EL (cell line): ENCODE measurements at regions not wholly inside any gene's neighbourhood (a gene's known extent, or its start where the extent isn't known, plus 50 kb on each side); places are given as distances from the start of the nearest gene placed in this dataset.

Source experiments
- DNase-seq: peaks from one replicate; pipeline ENCODE4 v3.0.0-alpha.2; 2016

DNA sequence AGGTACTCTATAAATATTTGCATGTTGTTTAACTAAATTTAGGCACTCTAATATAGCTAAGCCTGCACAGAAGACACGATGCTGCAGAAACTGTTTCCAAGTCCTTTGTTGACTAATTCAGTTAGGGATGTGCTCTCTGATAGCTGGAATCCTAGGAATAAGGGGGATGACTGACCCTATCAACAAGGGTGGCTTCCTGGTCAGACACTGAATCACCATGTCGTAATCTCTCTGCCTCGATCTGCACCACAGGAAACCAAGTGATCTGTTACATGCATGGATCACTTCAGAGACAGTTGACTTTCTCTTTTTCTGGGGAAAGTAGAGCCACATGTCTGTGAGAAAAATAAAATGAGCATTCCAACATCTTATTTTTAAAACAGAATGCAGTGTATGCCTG is 169.1 kb downstream of the GUCY2F start:
- peak; percentile 17 for DNase-seq

- DNase-seq = no peak
These were observed 171.9 kb downstream of the GUCY2F start for GRCh38 chrX:109310031-109310430.

DNA sequence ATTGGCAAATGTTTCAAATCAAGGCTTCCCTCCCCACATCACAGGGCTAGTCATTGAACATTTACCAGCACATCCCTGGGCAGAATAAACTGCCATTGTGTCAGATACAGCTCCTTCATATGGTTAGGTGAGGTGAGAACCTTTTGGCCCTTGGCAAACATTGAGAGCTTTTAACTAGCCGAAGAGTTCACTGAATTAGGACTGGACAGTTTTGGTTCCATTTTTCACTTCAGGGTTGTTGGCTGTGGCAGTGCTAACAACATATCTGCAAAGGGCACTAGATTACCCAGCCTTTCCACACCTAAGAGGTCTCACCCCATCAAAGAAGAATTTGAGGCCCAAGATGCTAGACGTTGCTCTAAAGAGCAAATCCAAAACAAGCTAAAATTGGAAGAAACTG is 180.7 kb downstream of the GUCY2F start:
- no peak for DNase-seq

DNA sequence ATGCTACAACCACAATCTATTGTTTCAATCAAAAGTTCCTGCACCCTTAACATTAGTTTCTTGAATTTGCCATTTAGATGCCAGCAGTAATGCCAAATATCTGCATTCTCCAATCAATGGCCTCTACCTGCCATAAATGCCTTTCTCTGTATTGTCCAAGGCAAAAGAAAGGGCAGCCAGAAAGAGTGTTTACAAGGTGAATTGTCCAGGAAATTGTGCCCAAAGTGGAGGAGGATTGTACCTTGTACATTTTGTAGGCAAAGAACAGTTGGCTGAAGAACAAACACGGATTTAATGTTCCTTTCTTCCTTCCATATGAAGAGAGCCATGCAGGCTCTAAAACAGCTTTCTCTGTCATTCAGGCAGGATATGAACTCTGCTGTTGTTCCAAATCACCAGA is 181.5 kb downstream of the GUCY2F start:
- no peak for DNase-seq

- no peak for DNase-seq
These were observed 182.8 kb downstream of the GUCY2F start for GRCh38 chrX:109299091-109299490.

- DNase-seq = peak; percentile 1
These were observed 187.6 kb downstream of the GUCY2F start for GRCh38 chrX:109294097-109294814.

GRCh38 chrX:109283870-109284269 is 198.0 kb downstream of the GUCY2F start:
- no peak for DNase-seq

GRCh38 chrX:109281483-109282275 is 200.2 kb downstream of the GUCY2F start:
- DNase-seq = no peak

GRCh38 chrX:109274806-109275205 is 207.1 kb downstream of the GUCY2F start:
- no peak for DNase-seq

- peak; percentile 33 for DNase-seq
These were observed 211.1 kb downstream of the GUCY2F start for GRCh38 chrX:109270580-109271484.

DNA sequence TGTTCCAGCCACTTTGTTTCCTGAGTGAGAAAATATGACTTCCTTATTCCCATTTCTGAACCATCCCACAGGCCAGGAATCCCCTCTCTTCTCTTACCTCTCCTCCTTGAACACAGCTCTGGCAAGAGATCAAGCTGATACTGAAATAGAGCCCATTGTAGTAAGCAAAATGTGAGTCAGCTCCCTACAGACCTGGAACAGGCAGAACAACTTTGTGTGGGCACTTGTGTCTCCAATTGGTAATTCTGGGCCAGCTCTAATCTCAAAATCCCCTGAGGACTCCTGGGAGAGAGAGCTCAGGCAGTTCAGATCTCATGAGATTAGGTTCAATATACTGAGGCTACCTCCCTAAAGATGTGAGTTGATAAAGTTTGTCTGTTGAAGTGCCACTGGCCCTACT is 213.5 kb downstream of the GUCY2F start:
- no peak for DNase-seq

GRCh38 chrX:109266034-109266433 is 215.9 kb downstream of the GUCY2F start:
- DNase-seq = no peak

- no peak for DNase-seq
These were observed 217.0 kb downstream of the GUCY2F start for GRCh38 chrX:109264878-109265277.

- no peak for DNase-seq
These were observed 220.6 kb downstream of the GUCY2F start for GRCh38 chrX:109261279-109261678.

GRCh38 chrX:109252789-109253188 is 229.1 kb downstream of the GUCY2F start:
- no peak for DNase-seq

GRCh38 chrX:109218761-109219160 is 263.1 kb downstream of the GUCY2F start:
- DNase-seq = no peak

DNA sequence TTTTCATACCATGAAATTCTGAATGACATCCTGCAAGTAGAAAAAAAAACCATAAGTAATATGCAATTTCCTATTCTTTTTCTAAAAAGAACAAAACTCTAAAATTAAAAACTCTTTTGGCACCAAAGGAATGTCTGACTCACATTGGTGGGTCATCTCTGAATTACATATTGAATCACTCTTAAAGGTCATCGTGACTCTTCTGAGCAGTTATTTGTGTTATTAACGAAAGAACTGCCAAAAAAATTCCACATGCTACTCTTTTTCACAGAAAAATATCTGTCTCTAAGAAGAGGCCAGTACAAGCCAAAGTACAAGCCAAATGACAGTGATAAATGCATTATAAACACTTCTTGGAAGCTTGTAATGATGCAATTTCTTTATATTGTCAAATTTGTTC is 282.2 kb downstream of the GUCY2F start:
- DNase-seq = peak; percentile 8

GRCh38 chrX:109190542-109190941 is 291.3 kb downstream of the GUCY2F start:
- DNase-seq = no peak

DNA sequence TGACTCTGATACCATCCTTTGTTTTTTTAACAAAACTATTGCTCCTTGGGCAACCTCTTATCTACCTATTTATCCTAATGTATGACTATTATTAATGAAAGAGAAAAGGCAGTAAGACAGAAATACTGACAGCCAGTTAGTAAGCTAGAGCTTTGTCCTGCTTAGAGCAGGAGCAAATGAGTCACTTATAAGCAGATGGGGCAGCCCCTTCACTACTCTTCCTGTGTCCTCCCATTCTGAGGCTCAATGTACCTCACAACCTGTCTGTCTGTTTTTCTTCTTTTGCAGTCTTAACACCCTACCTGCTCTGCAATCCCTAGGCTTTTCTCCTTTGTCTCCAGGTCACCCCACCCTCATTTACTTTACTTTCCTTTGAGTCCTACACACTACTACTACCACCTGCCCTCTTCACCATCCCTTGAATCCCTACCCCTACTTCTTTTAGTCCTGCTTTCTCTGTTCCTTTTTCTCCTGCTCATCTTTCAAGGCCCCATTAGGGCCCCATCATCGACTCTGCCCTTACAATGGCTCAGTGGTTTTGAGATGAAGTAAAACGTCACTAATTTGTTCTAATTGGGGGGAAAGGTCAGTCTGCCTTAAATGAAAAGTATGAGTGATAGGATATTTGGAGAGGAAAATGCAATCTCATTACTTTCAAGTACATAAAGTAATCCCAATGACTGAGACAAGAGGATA is 294.3 kb downstream of the GUCY2F start:
- no peak for DNase-seq

GRCh38 chrX:109186939-109187338 is 294.9 kb downstream of the GUCY2F start:
- no peak for DNase-seq

DNA sequence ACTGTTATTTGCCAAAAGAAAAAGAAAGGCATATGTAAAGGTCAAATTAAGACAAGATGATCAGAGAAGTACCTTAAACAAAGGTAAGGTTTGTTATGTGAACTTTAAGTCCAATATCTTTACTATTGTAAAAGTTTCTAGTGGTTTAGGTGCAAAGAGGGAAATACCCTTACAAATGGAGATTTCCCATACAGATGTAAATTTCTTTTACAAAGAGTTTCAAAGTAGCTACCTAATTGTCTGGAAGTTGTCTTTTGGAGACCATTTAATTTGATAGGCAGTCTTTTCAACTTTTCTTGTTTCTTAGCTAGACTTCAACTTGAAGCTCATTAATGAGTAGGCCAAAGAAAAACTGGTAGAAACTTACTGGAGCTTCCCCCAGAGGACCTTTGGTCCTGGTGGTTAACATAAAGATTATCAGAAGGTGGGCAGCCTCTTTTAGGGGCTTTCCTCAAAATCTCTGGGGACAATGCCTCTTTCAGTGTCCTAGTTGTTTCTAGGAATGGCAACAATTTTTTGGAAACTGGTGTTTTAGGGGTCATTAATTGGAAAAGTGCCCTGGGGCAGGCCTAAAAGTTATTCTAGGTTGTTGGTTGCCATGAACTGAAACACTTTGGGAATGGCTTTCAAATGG is 297.3 kb downstream of the GUCY2F start:
- DNase-seq = no peak

GRCh38 chrX:109172091-109172602 is 309.7 kb downstream of the GUCY2F start:
- no peak for DNase-seq
